HepG2 (cell line): ENCODE measurements at regions not wholly inside any gene's neighbourhood (a gene's known extent, or its start where the extent isn't known, plus 50 kb on each side); places are given as distances from the start of the nearest gene placed in this dataset.

ENCODE experiments used
- AHR ChIP-seq: IDR thresholded peaks from 2 replicates; pipeline ENCODE4 v1.6.1; 2018; ENCODE audit warnings: missing genetic modification reagents, missing compliant biosample characterization
- ASH2L ChIP-seq: fragments of 300-600, 200-600 bp; sonication (generic); IDR thresholded peaks from 2 replicates; pipeline ENCODE4 v1.7.0; 2017; ENCODE audit warnings: low read depth, mild to moderate bottlenecking, moderate library complexity, mixed read lengths, low read length; ENCODE audit not compliant: insufficient read length
- ATF4 ChIP-seq, 2 experiments: fragments of 450-650 bp in 1 of 2; sonication (generic) in 1 of 2; formaldehyde crosslinking; IDR thresholded peaks; 2 replicates each; pipeline versions ENCODE4 v1.5.0 to v1.8.0; 2020 to 2022; ENCODE audit warnings: mild to moderate bottlenecking in 1 of 2, missing genetic modification reagents in 1 of 2
- FOXO1 ChIP-seq: sonication (generic); formaldehyde crosslinking; IDR thresholded peaks from 2 replicates; pipeline ENCODE4 v1.4.0; 2020; ENCODE audit warnings: missing genetic modification reagents
- FOXP1 ChIP-seq, 2 experiments: fragments of 450-650 bp in 1 of 2; IDR thresholded peaks; 2 replicates each; pipeline ENCODE4 v1.6.1; 2017 to 2018; ENCODE audit warnings: antibody characterized with exemption in 1 of 2
- HES4 ChIP-seq: sonication (generic); formaldehyde crosslinking; IDR thresholded peaks from 2 replicates; pipeline ENCODE4 v1.9.0; 2021; ENCODE audit warnings: mild to moderate bottlenecking, missing genetic modification reagents, borderline replicate concordance
- HIC2 ChIP-seq: sonication (generic); formaldehyde crosslinking; IDR thresholded peaks from 2 replicates; pipeline ENCODE4 v1.9.0; 2022; ENCODE audit warnings: low read depth, missing genetic modification reagents
- HINFP ChIP-seq: sonication (generic); formaldehyde crosslinking; IDR thresholded peaks from 2 replicates; pipeline ENCODE4 v1.4.0; 2020; ENCODE audit warnings: low read depth, mild to moderate bottlenecking, missing genetic modification reagents
- LCORL ChIP-seq, 2 experiments: fragments of 450-650 bp in 1 of 2; sonication (generic) in 1 of 2; formaldehyde crosslinking in 1 of 2; IDR thresholded peaks; 2 replicates each; pipeline versions ENCODE4 v1.5.0 to v1.6.1; 2017 to 2020; ENCODE audit warnings: antibody characterized with exemption in 1 of 2, missing genetic modification reagents in 1 of 2
- MAFK ChIP-seq, 2 experiments: IDR thresholded peaks in 1 of 2; conservative IDR thresholded peaks in 1 of 2; 2 replicates each; pipeline ENCODE4 v1.6.1; 2011; ENCODE audit warnings: improper control_type of control experiment in 2 of 2, low read length in 2 of 2
- POLR2A ChIP-seq, 2 experiments: IDR thresholded peaks; 2 replicates each; pipeline ENCODE4 v1.6.1; 2011; ENCODE audit warnings: low read depth in 2 of 2, low read length in 2 of 2, mild to moderate bottlenecking in 1 of 2, moderate library complexity in 1 of 2; ENCODE audit not compliant: insufficient read depth in 1 of 2
- SMC3 ChIP-seq: IDR thresholded peaks from 2 replicates; pipeline ENCODE4 v1.6.1; 2011; ENCODE audit warnings: low read length, improper control_type of control experiment
- SRF ChIP-seq: IDR thresholded peaks from 2 replicates; pipeline ENCODE4 v1.6.1; 2011; ENCODE audit warnings: mild to moderate bottlenecking, low read depth, low read length, moderate library complexity
- TCF7 ChIP-seq: sonication (generic); IDR thresholded peaks from 2 replicates; pipeline ENCODE4 v1.6.1; 2016; ENCODE audit warnings: antibody characterized with exemption, low read depth
- TFE3 ChIP-seq: IDR thresholded peaks from 2 replicates; pipeline ENCODE4 v1.6.1; 2016
- TP53 ChIP-seq: sonication (generic); formaldehyde crosslinking; conservative IDR thresholded peaks from 2 replicates; pipeline ENCODE4 v1.4.0; 2020; ENCODE audit warnings: missing genetic modification reagents
- ZBTB7A ChIP-seq: sonication (generic); formaldehyde crosslinking; IDR thresholded peaks from 2 replicates; pipeline ENCODE4 v1.8.0; 2022; ENCODE audit warnings: mild to moderate bottlenecking, missing genetic modification reagents
- ZGPAT ChIP-seq: IDR thresholded peaks from 2 replicates; pipeline ENCODE4 v1.6.1; 2016; ENCODE audit warnings: mild to moderate bottlenecking
- ZMYM4 ChIP-seq: sonication (generic); formaldehyde crosslinking; IDR thresholded peaks from 2 replicates; pipeline ENCODE4 v1.8.1; 2023; ENCODE audit warnings: mild to moderate bottlenecking, missing genetic modification reagents
- ZNF432 ChIP-seq: sonication (generic); formaldehyde crosslinking; IDR thresholded peaks from 2 replicates; pipeline ENCODE4 v1.5.0; 2020; ENCODE audit warnings: missing genetic modification reagents, mild to moderate bottlenecking, borderline replicate concordance
- ZNF468 ChIP-seq: sonication (generic); formaldehyde crosslinking; IDR thresholded peaks from 2 replicates; pipeline ENCODE4 v1.8.0; 2022; ENCODE audit warnings: mild to moderate bottlenecking, moderate library complexity, missing genetic modification reagents
- ZNF569 ChIP-seq: sonication (generic); formaldehyde crosslinking; IDR thresholded peaks from 2 replicates; pipeline ENCODE4 v1.5.0; 2020; ENCODE audit warnings: mild to moderate bottlenecking, missing genetic modification reagents, moderate library complexity, borderline replicate concordance
- ZNF713 ChIP-seq: sonication (generic); formaldehyde crosslinking; IDR thresholded peaks from 2 replicates; pipeline ENCODE4 v1.4.0; 2020; ENCODE audit warnings: mild to moderate bottlenecking, missing genetic modification reagents
- ZNF790 ChIP-seq: sonication (generic); formaldehyde crosslinking; IDR thresholded peaks from 2 replicates; pipeline ENCODE4 v1.8.0; 2022; ENCODE audit warnings: missing genetic modification reagents, mild to moderate bottlenecking, borderline replicate concordance

GRCh38 chr2:145777297-145777696 is 1257.4 kb upstream of the ZEB2 start (continued):
- no peak for TF ChIP-seq ZNF468 (CRISPR knock-in tag)
- TF ChIP-seq SMC3, result 0 out of 2 replicates have a peak, but pooled peaks have one; percentile 12
- peak; percentile 45; the same call in 1 of the 2 replicates for TF ChIP-seq ZMYM4 (CRISPR knock-in tag)
- TF ChIP-seq POLR2A (IDR thresholded peaks at IDR 0.05; ENCODE audit: insufficient read depth in 1 of 2, low read depth in 2 of 2, low read length in 2 of 2), result no peak
- no peak for TF ChIP-seq TP53 (CRISPR knock-in tag)
- peak; percentile 29 for TF ChIP-seq ASH2L
- no peak for TF ChIP-seq ZNF569 (CRISPR knock-in tag)
- no peak for TF ChIP-seq HIC2 (CRISPR knock-in tag)
- TF ChIP-seq ZNF713 (CRISPR knock-in tag), result no peak
- TF ChIP-seq AHR (CRISPR knock-in tag), result no peak
- TF ChIP-seq FOXO1 (CRISPR knock-in tag), result no peak; the same call in 1 of the 2 replicates
- peak; percentile 46; the same call in 1 of the 2 replicates for TF ChIP-seq TFE3 (CRISPR knock-in tag)
- peak in 1 of 2 experiments; percentile 45; a peak in 1 of 4 replicates for TF ChIP-seq MAFK (conservative IDR thresholded peaks at IDR 0.05 in 1 of 2, IDR thresholded peaks at IDR 0.05 in 1 of 2; ENCODE audit: low read length in 2 of 2)
- TF ChIP-seq TCF7, result 0 out of 2 replicates have a peak, but pooled peaks have one; percentile 19
- no peak for TF ChIP-seq FOXP1 (IDR thresholded peaks at IDR 0.05)
- peak; percentile 80 for TF ChIP-seq FOXP1 (CRISPR knock-in tag; IDR thresholded peaks at IDR 0.05)
- no peak for TF ChIP-seq SRF
- no peak for TF ChIP-seq HES4
- TF ChIP-seq ZGPAT, result peak; percentile 62; the same call in 1 of the 2 replicates
- no peak for TF ChIP-seq ZNF432 (CRISPR knock-in tag)
- peak; percentile 53; the same call in 1 of the 2 replicates for TF ChIP-seq LCORL (IDR thresholded peaks at IDR 0.05)
- 0 out of 2 replicates have a peak, but pooled peaks have one; percentile 22 for TF ChIP-seq LCORL (CRISPR knock-in tag; IDR thresholded peaks at IDR 0.05)
- peak in 1 of 2 experiments; percentile 53; a peak in 1 of 4 replicates for TF ChIP-seq ATF4 (CRISPR knock-in tag; IDR thresholded peaks at IDR 0.05)
- TF ChIP-seq ZNF790 (CRISPR knock-in tag), result no peak
- no peak for TF ChIP-seq HINFP
- no peak for TF ChIP-seq ZBTB7A
